Esophagus muscularis mucosa (tissue), 4 donors: ENCODE measurements at regions not wholly inside any gene's neighbourhood (a gene's known extent, or its start where the extent isn't known, plus 50 kb on each side); places are given as distances from the start of the nearest gene placed in this dataset.

Experiments
- DNase-seq: peaks from one replicate; pipeline ENCODE4 v3.0.0-alpha.2; 2017; ENCODE audit errors: extremely low spot score
- H3K27ac ChIP-seq, 4 donors: fragments of 200-600 bp; sonication (generic); replicated peaks in 1 of 4; 1 replicate in 3 of 4; 2 replicates in 1 of 4; pipeline ENCODE4 v1.5.1; 2016 to 2019; ENCODE audit warnings: mild to moderate bottlenecking in 1 of 4
- H3K27me3 ChIP-seq, 4 donors: fragments of 200-600 bp; sonication (generic); one replicate each; pipeline versions ENCODE4 v1.5.1 to v1.6.0; 2016 to 2019
- H3K36me3 ChIP-seq, 4 donors: fragments of 200-600 bp; sonication (generic); one replicate each; pipeline ENCODE4 v1.5.1; 2016 to 2019
- H3K4me1 ChIP-seq, 4 donors: fragments of 200-600 bp; sonication (generic); one replicate each; pipeline ENCODE4 v1.5.1; 2016 to 2019
- H3K4me3 ChIP-seq, 4 donors: fragments of 200-600 bp; sonication (generic); 1 replicate in 2 of 4; 2 replicates in 2 of 4; pipeline ENCODE4 v1.5.1; 2016 to 2019; ENCODE audit warnings: mild to moderate bottlenecking in 4 of 4, moderate library complexity in 1 of 4
- H3K9me3 ChIP-seq, 4 donors: fragments of 200-600 bp; sonication (generic); 1 replicate in 3 of 4; 2 replicates in 1 of 4; pipeline ENCODE4 v1.5.1; 2016 to 2019
- CTCF ChIP-seq, 3 experiments: fragments of 200-600 bp in 2 of 3; fragments of 450-650 bp in 1 of 3; sonication (generic) in 2 of 3; IDR thresholded peaks; one replicate each; pipeline ENCODE4 v1.5.1; 2017 to 2019; ENCODE audit warnings: antibody characterized with exemption in 3 of 3, mild to moderate bottlenecking in 2 of 3, moderate library complexity in 1 of 3
- EP300 ChIP-seq: sonication (generic); formaldehyde crosslinking; IDR thresholded peaks from one replicate; pipeline ENCODE4 v1.6.1; 2017; ENCODE audit warnings: antibody characterized with exemption
- POLR2A ChIP-seq: fragments of 450-650 bp; IDR thresholded peaks from one replicate; pipeline ENCODE4 v1.6.1; 2017; ENCODE audit warnings: antibody characterized with exemption, moderate library complexity, mild to moderate bottlenecking, low read depth
- POLR2AphosphoS5 ChIP-seq, 2 donors: sonication (generic); formaldehyde crosslinking; IDR thresholded peaks; one replicate each; pipeline ENCODE4 v1.6.1; 2017; ENCODE audit warnings: antibody characterized with exemption in 2 of 2
- WGBS: methylation state at CpG from one replicate; pipeline ENCODE4 v1.1.5; 2018; 5-methylcytosine and 5-hydroxymethylcytosine counted together
- intact Hi-C: fragments of 100-400 bp; cut with DNase I; formaldehyde crosslinking; loops from one replicate; pipeline ENCODE4 v1.15.1; 2023
- small RNA-seq, 3 donors: library from RNA; depleted of rRNA; stranded (forward); fragments of <200 nt; gene quantifications; one replicate each; pipeline ENCODE3, GENCODE V24; 2016

GRCh38 chr4:164683040-164683439 lies 70.9 kb upstream of the SMIM31 start:
- Histone ChIP-seq H3K36me3 (no peaks in the 10 kb centered on the region), H3K27ac (no peak overlapping the region), H3K4me3 (no peak overlapping the region), H3K9me3 (no peaks in the 10 kb centered on the region), H3K27me3 (no peaks in the 10 kb centered on the region), H3K4me1 (no peaks in the 10 kb centered on the region)
- TF ChIP-seq POLR2AphosphoS5 (IDR thresholded peaks at IDR 0.05) = no peak
- no peak for TF ChIP-seq CTCF (IDR thresholded peaks at IDR 0.05)
- TF ChIP-seq EP300 = no peak
- TF ChIP-seq POLR2A = no peak
- 81% methylated on average over 2 of the region's 2 CpGs for WGBS
- intact Hi-C loops = no loop called here
- DNase-seq = no peak

GRCh38 chr4:164695650-164696049 lies 58.3 kb upstream of the SMIM31 start:
- DNase-seq = no peak
- no peaks in the 10 kb centered on the region for H3K9me3 ChIP-seq
- H3K4me3 ChIP-seq = no peak overlapping the region
- intact Hi-C loops = no loop called here
- H3K36me3 ChIP-seq = no peaks in the 10 kb centered on the region
- H3K4me1 ChIP-seq = no peaks in the 10 kb centered on the region
- TF ChIP-seq CTCF (IDR thresholded peaks at IDR 0.05) (no peak), POLR2AphosphoS5 (IDR thresholded peaks at IDR 0.05) (no peak), POLR2A (no peak), EP300 (no peak)
- no peaks in the 10 kb centered on the region for H3K27me3 ChIP-seq
- 85% methylated on average over 3 of the region's 3 CpGs for WGBS
- H3K27ac ChIP-seq = no peak overlapping the region

GRCh38 chr4:164700471-164700870 lies 53.5 kb upstream of the SMIM31 start:
- 80% methylated on average over 9 of the region's 10 CpGs for WGBS
- intact Hi-C loops = no loop called here
- DNase-seq = no peak
- H3K4me3 ChIP-seq = no peak overlapping the region
- H3K9me3 ChIP-seq = no peaks in the 10 kb centered on the region
- no peaks in the 10 kb centered on the region for H3K27me3 ChIP-seq
- no peaks in the 10 kb centered on the region for H3K4me1 ChIP-seq
- TF ChIP-seq CTCF (IDR thresholded peaks at IDR 0.05) = no peak
- no peak for TF ChIP-seq EP300
- TF ChIP-seq POLR2A = no peak
- no peak for TF ChIP-seq POLR2AphosphoS5 (IDR thresholded peaks at IDR 0.05)
- no peaks in the 10 kb centered on the region for H3K36me3 ChIP-seq
- H3K27ac ChIP-seq = no peak overlapping the region

- no peaks in the 10 kb centered on the region for H3K27me3 ChIP-seq
- H3K4me1 ChIP-seq = no peaks in the 10 kb centered on the region
- no peak for TF ChIP-seq CTCF (IDR thresholded peaks at IDR 0.05)
- TF ChIP-seq POLR2AphosphoS5 (IDR thresholded peaks at IDR 0.05) = no peak
- no peak for TF ChIP-seq EP300
- no peak for TF ChIP-seq POLR2A
- no peak overlapping the region for H3K27ac ChIP-seq
- no peaks in the 10 kb centered on the region for H3K9me3 ChIP-seq
- DNase-seq = no peak
- WGBS = 50% methylated on average over 4 of the region's 4 CpGs
- intact Hi-C loops = no loop called here
- H3K4me3 ChIP-seq = no peak overlapping the region
- no peaks in the 10 kb centered on the region for H3K36me3 ChIP-seq
Observed at GRCh38 chr4:164701665-164702064, 52.3 kb upstream of the SMIM31 start.

Small RNAs in the stretch of these regions (small RNA-seq; reads per million reads assigned to genes)
- 0 reads per million in 3 donors for gene AC074198.2
- 0 reads per million in 3 donors for gene RNU6-284P
